DOHH2 (cell line): ENCODE measurements at regions not wholly inside any gene's neighbourhood (a gene's known extent, or its start where the extent isn't known, plus 50 kb on each side); places are given as distances from the start of the nearest gene placed in this dataset.

Experiments
- EZH2phosphoT487 ChIP-seq: fragments of 200-600 bp; sonication (generic); IDR thresholded peaks from 2 replicates; pipeline ENCODE4 v1.6.1; 2017; ENCODE audit warnings: borderline replicate concordance, mild to moderate bottlenecking, antibody characterized with exemption, low read length, moderate library complexity, mixed read lengths
- TF ChIP-seq, protein P1 (sequence below): fragments of 200-600 bp; sonication (generic); IDR thresholded peaks from one replicate; pipeline ENCODE4 v1.5.1; 2014; ENCODE audit warnings: antibody characterized with exemption, mild to moderate bottlenecking, low read depth, low read length; ENCODE audit not compliant: poor library complexity, severe bottlenecking

DNA sequence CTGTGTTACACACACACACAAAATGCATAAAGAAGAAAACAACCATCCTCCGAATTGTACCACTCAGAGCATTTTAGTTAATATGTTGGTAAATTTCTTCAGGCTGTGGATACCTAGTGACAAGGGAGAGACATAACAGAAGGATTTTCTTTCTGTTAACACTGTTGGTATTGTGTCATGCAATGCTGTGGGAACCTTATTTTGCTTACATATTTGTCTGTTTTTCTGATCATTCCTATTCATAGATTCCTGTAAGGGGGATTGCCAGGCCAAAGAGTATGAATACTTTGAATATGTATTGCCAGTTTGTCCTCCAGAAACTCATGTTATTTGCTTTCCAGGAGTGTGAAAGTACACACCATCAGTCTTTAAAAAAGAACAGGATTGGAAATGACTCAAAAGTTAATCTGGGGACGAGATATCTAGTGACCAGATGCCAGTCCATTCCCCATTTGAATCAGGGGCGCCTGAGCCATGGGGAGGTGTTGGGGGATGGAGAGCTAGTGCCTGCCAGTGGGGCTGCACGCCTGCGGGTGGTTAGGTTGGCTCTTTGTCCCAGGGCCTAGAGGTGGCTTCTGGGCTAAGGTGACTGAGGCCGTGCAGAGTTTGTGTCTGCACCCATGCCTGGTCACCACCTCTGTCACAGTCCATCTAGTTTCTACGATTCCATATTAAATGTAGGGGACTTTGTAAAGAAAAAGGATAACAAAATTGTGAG lies 142.0 kb downstream of the PTPN20 start:
- TF ChIP-seq, protein P1, sequence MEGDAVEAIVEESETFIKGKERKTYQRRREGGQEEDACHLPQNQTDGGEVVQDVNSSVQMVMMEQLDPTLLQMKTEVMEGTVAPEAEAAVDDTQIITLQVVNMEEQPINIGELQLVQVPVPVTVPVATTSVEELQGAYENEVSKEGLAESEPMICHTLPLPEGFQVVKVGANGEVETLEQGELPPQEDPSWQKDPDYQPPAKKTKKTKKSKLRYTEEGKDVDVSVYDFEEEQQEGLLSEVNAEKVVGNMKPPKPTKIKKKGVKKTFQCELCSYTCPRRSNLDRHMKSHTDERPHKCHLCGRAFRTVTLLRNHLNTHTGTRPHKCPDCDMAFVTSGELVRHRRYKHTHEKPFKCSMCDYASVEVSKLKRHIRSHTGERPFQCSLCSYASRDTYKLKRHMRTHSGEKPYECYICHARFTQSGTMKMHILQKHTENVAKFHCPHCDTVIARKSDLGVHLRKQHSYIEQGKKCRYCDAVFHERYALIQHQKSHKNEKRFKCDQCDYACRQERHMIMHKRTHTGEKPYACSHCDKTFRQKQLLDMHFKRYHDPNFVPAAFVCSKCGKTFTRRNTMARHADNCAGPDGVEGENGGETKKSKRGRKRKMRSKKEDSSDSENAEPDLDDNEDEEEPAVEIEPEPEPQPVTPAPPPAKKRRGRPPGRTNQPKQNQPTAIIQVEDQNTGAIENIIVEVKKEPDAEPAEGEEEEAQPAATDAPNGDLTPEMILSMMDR: no peak
- no peak for TF ChIP-seq EZH2phosphoT487
